DOHH2 (cell line): ENCODE measurements at regions not wholly inside any gene's neighbourhood (a gene's known extent, or its start where the extent isn't known, plus 50 kb on each side); places are given as distances from the start of the nearest gene placed in this dataset.

Experiments
- H3F3A ChIP-seq: fragments of 200-600 bp; sonication (generic), shearing (Covaris generic); 2 replicates; pipeline ENCODE4 v1.6.0; 2016; ENCODE audit warnings: antibody characterized with exemption, mild to moderate bottlenecking; ENCODE audit not compliant: control insufficient read depth, insufficient read depth
- H3K27ac ChIP-seq: fragments of 200-600 bp; sonication (generic); 2 replicates; pipeline ENCODE4 v1.5.1; 2014; ENCODE audit warnings: low read depth, mild to moderate bottlenecking, low read length, moderate library complexity
- H3K27me3 ChIP-seq: fragments of 200-600 bp; sonication (generic); 2 replicates; pipeline ENCODE4 v1.6.1; 2014; ENCODE audit warnings: mild to moderate bottlenecking, low read length, mixed read lengths; ENCODE audit not compliant: control insufficient read depth
- H3K36me3 ChIP-seq: fragments of 200-600 bp; sonication (generic); 2 replicates; pipeline ENCODE4 v1.6.1; 2014; ENCODE audit warnings: mild to moderate bottlenecking, low read length, moderate library complexity, mixed read lengths; ENCODE audit not compliant: control insufficient read depth
- H3K4me1 ChIP-seq: fragments of 200-600 bp; sonication (generic); 2 replicates; pipeline ENCODE4 v1.6.1; 2014; ENCODE audit warnings: mild to moderate bottlenecking, low read length, mixed read lengths; ENCODE audit not compliant: control insufficient read depth
- H3K4me2 ChIP-seq: fragments of 200-600 bp; sonication (generic); 2 replicates; pipeline ENCODE4 v1.6.0; 2014; ENCODE audit warnings: mild to moderate bottlenecking, low read length, moderate library complexity
- H3K4me3 ChIP-seq: fragments of 200-600 bp; sonication (generic); 2 replicates; pipeline ENCODE4 v1.5.1; 2014; ENCODE audit warnings: mild to moderate bottlenecking, low read length, mixed read lengths
- H3K79me2 ChIP-seq: fragments of 200-600 bp; sonication (generic); 2 replicates; pipeline ENCODE4 v1.6.1; 2014; ENCODE audit warnings: mild to moderate bottlenecking, low read length, mixed read lengths; ENCODE audit not compliant: control insufficient read depth
- H3K9me2 ChIP-seq: fragments of 200-600 bp; sonication (generic); replicated peaks from 2 replicates; pipeline ENCODE4 v1.6.1; 2014; ENCODE audit warnings: mild to moderate bottlenecking, low read length, mixed read lengths; ENCODE audit not compliant: control insufficient read depth
- H3K9me3 ChIP-seq: fragments of 200-600 bp; sonication (generic); 2 replicates; pipeline ENCODE4 v1.6.1; 2014; ENCODE audit warnings: antibody characterized with exemption, low read length, mixed read lengths; ENCODE audit not compliant: control insufficient read depth, insufficient read depth
- H4K20me1 ChIP-seq: fragments of 200-600 bp; sonication (generic); 2 replicates; pipeline ENCODE4 v1.6.0; 2014; ENCODE audit warnings: low read depth, mild to moderate bottlenecking, antibody characterized with exemption, low read length, moderate library complexity; ENCODE audit not compliant: control insufficient read depth, insufficient read depth
- CTCF ChIP-seq: fragments of 200-600 bp; sonication (generic); IDR thresholded peaks from one replicate; pipeline ENCODE4 v1.5.1; 2014; ENCODE audit warnings: antibody characterized with exemption, mild to moderate bottlenecking, low read depth, low read length; ENCODE audit not compliant: poor library complexity, severe bottlenecking
- EZH2phosphoT487 ChIP-seq: fragments of 200-600 bp; sonication (generic); IDR thresholded peaks from 2 replicates; pipeline ENCODE4 v1.6.1; 2017; ENCODE audit warnings: borderline replicate concordance, mild to moderate bottlenecking, antibody characterized with exemption, low read length, moderate library complexity, mixed read lengths

GRCh38 chr2:149747456-149747855, 159.9 kb upstream of the MMADHC start:
- TF ChIP-seq CTCF (no peak), EZH2phosphoT487 (no peak)
- Histone ChIP-seq H3K36me3 (no peaks in the 10 kb centered on the region), H3K4me3 (no peak overlapping the region), H3K9me2 (no peaks in the 10 kb centered on the region), H3K27me3 (no peaks in the 10 kb centered on the region), H3F3A (no peaks in the 10 kb centered on the region), H3K4me1 (no peaks in the 10 kb centered on the region), H3K4me2 (no peak overlapping the region), H3K27ac (no peak overlapping the region), H4K20me1 (no peaks in the 10 kb centered on the region), H3K79me2 (no peaks in the 10 kb centered on the region), H3K9me3 (no peaks in the 10 kb centered on the region)

- no peaks in the 10 kb centered on the region for H3F3A ChIP-seq
- no peak overlapping the region for H3K4me2 ChIP-seq
- H3K9me3 ChIP-seq: no peaks in the 10 kb centered on the region
- H3K27ac ChIP-seq: no peak overlapping the region
- no peaks in the 10 kb centered on the region for H3K9me2 ChIP-seq
- H4K20me1 ChIP-seq: no peaks in the 10 kb centered on the region
- no peaks in the 10 kb centered on the region for H3K4me1 ChIP-seq
- H3K27me3 ChIP-seq: no peaks in the 10 kb centered on the region
- no peak overlapping the region for H3K4me3 ChIP-seq
- H3K36me3 ChIP-seq: no peaks in the 10 kb centered on the region
- no peaks in the 10 kb centered on the region for H3K79me2 ChIP-seq
- no peak for TF ChIP-seq CTCF
- TF ChIP-seq EZH2phosphoT487: no peak
Measured at GRCh38 chr2:149745396-149746230, 158.0 kb upstream of the MMADHC start.

GRCh38 chr2:149744865-149745264, 157.3 kb upstream of the MMADHC start:
- no peaks in the 10 kb centered on the region for H4K20me1 ChIP-seq
- H3K9me3 ChIP-seq: no peaks in the 10 kb centered on the region
- H3F3A ChIP-seq: no peaks in the 10 kb centered on the region
- no peaks in the 10 kb centered on the region for H3K9me2 ChIP-seq
- H3K79me2 ChIP-seq: no peaks in the 10 kb centered on the region
- no peak overlapping the region for H3K4me3 ChIP-seq
- no peak overlapping the region for H3K27ac ChIP-seq
- H3K4me2 ChIP-seq: no peak overlapping the region
- TF ChIP-seq EZH2phosphoT487 (no peak), CTCF (no peak)
- no peaks in the 10 kb centered on the region for H3K27me3 ChIP-seq
- H3K36me3 ChIP-seq: no peaks in the 10 kb centered on the region
- no peaks in the 10 kb centered on the region for H3K4me1 ChIP-seq
